ENCODE measurements at regions not wholly inside any gene's neighbourhood (a gene's known extent, or its start where the extent isn't known, plus 50 kb on each side); places are given as distances from the start of the nearest gene placed in this dataset.

DNA sequence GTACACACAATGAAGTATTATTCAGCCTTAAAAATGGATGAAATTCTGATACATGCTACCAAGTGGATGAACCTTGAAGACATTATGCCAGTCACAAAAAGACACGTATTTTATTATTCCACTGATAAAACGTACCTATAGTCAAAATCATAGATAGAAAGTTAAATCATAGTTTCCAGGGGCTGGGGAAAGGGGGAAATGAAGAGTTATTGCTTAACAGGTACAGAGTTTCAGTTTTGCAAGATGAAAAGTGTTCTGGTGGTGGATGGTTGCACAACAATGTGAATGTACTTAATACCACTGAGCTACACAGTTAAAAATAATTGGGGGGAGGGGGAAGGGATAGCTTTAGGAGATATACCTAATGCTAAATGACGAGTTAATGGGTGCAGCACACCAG lies 63.5 kb upstream of the FOXN2 start (continued):
- TF ChIP-seq, protein P1, sequence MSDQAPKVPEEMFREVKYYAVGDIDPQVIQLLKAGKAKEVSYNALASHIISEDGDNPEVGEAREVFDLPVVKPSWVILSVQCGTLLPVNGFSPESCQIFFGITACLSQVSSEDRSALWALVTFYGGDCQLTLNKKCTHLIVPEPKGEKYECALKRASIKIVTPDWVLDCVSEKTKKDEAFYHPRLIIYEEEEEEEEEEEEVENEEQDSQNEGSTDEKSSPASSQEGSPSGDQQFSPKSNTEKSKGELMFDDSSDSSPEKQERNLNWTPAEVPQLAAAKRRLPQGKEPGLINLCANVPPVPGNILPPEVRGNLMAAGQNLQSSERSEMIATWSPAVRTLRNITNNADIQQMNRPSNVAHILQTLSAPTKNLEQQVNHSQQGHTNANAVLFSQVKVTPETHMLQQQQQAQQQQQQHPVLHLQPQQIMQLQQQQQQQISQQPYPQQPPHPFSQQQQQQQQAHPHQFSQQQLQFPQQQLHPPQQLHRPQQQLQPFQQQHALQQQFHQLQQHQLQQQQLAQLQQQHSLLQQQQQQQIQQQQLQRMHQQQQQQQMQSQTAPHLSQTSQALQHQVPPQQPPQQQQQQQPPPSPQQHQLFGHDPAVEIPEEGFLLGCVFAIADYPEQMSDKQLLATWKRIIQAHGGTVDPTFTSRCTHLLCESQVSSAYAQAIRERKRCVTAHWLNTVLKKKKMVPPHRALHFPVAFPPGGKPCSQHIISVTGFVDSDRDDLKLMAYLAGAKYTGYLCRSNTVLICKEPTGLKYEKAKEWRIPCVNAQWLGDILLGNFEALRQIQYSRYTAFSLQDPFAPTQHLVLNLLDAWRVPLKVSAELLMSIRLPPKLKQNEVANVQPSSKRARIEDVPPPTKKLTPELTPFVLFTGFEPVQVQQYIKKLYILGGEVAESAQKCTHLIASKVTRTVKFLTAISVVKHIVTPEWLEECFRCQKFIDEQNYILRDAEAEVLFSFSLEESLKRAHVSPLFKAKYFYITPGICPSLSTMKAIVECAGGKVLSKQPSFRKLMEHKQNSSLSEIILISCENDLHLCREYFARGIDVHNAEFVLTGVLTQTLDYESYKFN (CRISPR knock-in tag; conservative IDR thresholded peaks at IDR 0.05): peak; percentile 81
- TF ChIP-seq THAP11 (CRISPR knock-in tag; IDR thresholded peaks at IDR 0.05) (peak; percentile 56), ISL2 (CRISPR knock-in tag; IDR thresholded peaks at IDR 0.05) (peak; percentile 76; the same call in 1 of the 2 replicates), ZBTB34 (CRISPR knock-in tag; IDR thresholded peaks at IDR 0.05) (no peak), ZNF549 (CRISPR knock-in tag; IDR thresholded peaks at IDR 0.05) (no peak), ZKSCAN5 (CRISPR knock-in tag; IDR thresholded peaks at IDR 0.05) (no peak), ZNF138 (CRISPR knock-in tag; IDR thresholded peaks at IDR 0.05; ENCODE audit: low read depth) (no peak), ZNF703 (CRISPR knock-in tag; IDR thresholded peaks at IDR 0.05; ENCODE audit: borderline replicate concordance) (no peak), CBX1 (IDR thresholded peaks at IDR 0.05; ENCODE audit: low read depth) (no peak), ZBTB1 (CRISPR knock-in tag; IDR thresholded peaks at IDR 0.05; ENCODE audit: borderline replicate concordance) (no peak), THRA (CRISPR knock-in tag; IDR thresholded peaks at IDR 0.05; ENCODE audit: borderline replicate concordance) (peak; percentile 48; the same call in 1 of the 2 replicates), RXRB (CRISPR knock-in tag; IDR thresholded peaks at IDR 0.05; ENCODE audit: borderline replicate concordance) (peak; percentile 39; the same call in 1 of the 2 replicates), MLX (CRISPR knock-in tag; IDR thresholded peaks at IDR 0.05) (0 out of 2 replicates have a peak, but pooled peaks have one; percentile 47), MTA1 (CRISPR knock-in tag; IDR thresholded peaks at IDR 0.05; ENCODE audit: borderline replicate concordance) (no peak), KDM6A (CRISPR knock-in tag; IDR thresholded peaks at IDR 0.05; ENCODE audit: low read depth) (peak; percentile 35; the same call in 1 of the 2 replicates), ZNF484 (CRISPR knock-in tag; IDR thresholded peaks at IDR 0.05; ENCODE audit: borderline replicate concordance, low read depth) (no peak), NKX3-1 (CRISPR knock-in tag; IDR thresholded peaks at IDR 0.05) (peak; percentile 33; the same call in 1 of the 2 replicates), HDAC2 (CRISPR knock-in tag; IDR thresholded peaks at IDR 0.05) (no peak), ZNF230 (CRISPR knock-in tag; IDR thresholded peaks at IDR 0.05) (no peak), ZSCAN30 (CRISPR knock-in tag; IDR thresholded peaks at IDR 0.05) (no peak), ZNF557 (CRISPR knock-in tag; IDR thresholded peaks at IDR 0.05) (peak; percentile 80; the same call in 1 of the 2 replicates), MYNN (CRISPR knock-in tag; IDR thresholded peaks at IDR 0.05; ENCODE audit: low read depth) (no peak)
- TF ChIP-seq, protein P2, sequence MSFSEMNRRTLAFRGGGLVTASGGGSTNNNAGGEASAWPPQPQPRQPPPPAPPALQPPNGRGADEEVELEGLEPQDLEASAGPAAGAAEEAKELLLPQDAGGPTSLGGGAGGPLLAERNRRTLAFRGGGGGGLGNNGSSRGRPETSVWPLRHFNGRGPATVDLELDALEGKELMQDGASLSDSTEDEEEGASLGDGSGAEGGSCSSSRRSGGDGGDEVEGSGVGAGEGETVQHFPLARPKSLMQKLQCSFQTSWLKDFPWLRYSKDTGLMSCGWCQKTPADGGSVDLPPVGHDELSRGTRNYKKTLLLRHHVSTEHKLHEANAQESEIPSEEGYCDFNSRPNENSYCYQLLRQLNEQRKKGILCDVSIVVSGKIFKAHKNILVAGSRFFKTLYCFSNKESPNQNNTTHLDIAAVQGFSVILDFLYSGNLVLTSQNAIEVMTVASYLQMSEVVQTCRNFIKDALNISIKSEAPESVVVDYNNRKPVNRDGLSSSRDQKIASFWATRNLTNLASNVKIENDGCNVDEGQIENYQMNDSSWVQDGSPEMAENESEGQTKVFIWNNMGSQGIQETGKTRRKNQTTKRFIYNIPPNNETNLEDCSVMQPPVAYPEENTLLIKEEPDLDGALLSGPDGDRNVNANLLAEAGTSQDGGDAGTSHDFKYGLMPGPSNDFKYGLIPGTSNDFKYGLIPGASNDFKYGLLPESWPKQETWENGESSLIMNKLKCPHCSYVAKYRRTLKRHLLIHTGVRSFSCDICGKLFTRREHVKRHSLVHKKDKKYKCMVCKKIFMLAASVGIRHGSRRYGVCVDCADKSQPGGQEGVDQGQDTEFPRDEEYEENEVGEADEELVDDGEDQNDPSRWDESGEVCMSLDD (CRISPR knock-in tag; IDR thresholded peaks at IDR 0.05; ENCODE audit: borderline replicate concordance): no peak
